Gastroesophageal sphincter (tissue), 3 donors: ENCODE measurements at regions not wholly inside any gene's neighbourhood (a gene's known extent, or its start where the extent isn't known, plus 50 kb on each side); places are given as distances from the start of the nearest gene placed in this dataset.

Source experiments
- EP300 ChIP-seq: sonication (generic); formaldehyde crosslinking; IDR thresholded peaks from one replicate; pipeline ENCODE4 v1.6.1; 2017; ENCODE audit warnings: antibody characterized with exemption, mild to moderate bottlenecking
- POLR2A ChIP-seq, 2 donors: fragments of 450-650 bp; IDR thresholded peaks; one replicate each; pipeline ENCODE4 v1.6.1; 2017; ENCODE audit warnings: antibody characterized with exemption in 2 of 2, mild to moderate bottlenecking in 2 of 2, moderate library complexity in 1 of 2
- POLR2AphosphoS5 ChIP-seq: sonication (generic); formaldehyde crosslinking; IDR thresholded peaks from one replicate; pipeline ENCODE4 v1.6.1; 2017; ENCODE audit warnings: antibody characterized with exemption
- TF ChIP-seq, protein P1 (sequence below), 4 experiments: fragments of 200-600 bp in 2 of 4; fragments of 450-650 bp in 2 of 4; sonication (generic) in 1 of 4; IDR thresholded peaks; one replicate each; pipeline ENCODE4 v1.5.1; 2017 to 2019; ENCODE audit warnings: antibody characterized with exemption in 4 of 4, mild to moderate bottlenecking in 2 of 4, moderate library complexity in 2 of 4

- TF ChIP-seq, protein P1, sequence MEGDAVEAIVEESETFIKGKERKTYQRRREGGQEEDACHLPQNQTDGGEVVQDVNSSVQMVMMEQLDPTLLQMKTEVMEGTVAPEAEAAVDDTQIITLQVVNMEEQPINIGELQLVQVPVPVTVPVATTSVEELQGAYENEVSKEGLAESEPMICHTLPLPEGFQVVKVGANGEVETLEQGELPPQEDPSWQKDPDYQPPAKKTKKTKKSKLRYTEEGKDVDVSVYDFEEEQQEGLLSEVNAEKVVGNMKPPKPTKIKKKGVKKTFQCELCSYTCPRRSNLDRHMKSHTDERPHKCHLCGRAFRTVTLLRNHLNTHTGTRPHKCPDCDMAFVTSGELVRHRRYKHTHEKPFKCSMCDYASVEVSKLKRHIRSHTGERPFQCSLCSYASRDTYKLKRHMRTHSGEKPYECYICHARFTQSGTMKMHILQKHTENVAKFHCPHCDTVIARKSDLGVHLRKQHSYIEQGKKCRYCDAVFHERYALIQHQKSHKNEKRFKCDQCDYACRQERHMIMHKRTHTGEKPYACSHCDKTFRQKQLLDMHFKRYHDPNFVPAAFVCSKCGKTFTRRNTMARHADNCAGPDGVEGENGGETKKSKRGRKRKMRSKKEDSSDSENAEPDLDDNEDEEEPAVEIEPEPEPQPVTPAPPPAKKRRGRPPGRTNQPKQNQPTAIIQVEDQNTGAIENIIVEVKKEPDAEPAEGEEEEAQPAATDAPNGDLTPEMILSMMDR (IDR thresholded peaks at IDR 0.05), result no peak
- TF ChIP-seq POLR2A (IDR thresholded peaks at IDR 0.05), result no peak
- no peak for TF ChIP-seq EP300
- peak; percentile 85 for TF ChIP-seq POLR2AphosphoS5
Observed at GRCh38 chr14:84017495-84017894, 1512.4 kb upstream of the FLRT2 start.
